ENCODE measurements at regions not wholly inside any gene's neighbourhood (a gene's known extent, or its start where the extent isn't known, plus 50 kb on each side); places are given as distances from the start of the nearest gene placed in this dataset.
A peak's percentile ranks its signal among the peaks of the same experiment; 100 is the strongest.
"Not testable (repeated sequence)": the region's sequence is repeated elsewhere in the genome, so short reads cannot be mapped to it uniquely, and the experiment has no call there.

DNA sequence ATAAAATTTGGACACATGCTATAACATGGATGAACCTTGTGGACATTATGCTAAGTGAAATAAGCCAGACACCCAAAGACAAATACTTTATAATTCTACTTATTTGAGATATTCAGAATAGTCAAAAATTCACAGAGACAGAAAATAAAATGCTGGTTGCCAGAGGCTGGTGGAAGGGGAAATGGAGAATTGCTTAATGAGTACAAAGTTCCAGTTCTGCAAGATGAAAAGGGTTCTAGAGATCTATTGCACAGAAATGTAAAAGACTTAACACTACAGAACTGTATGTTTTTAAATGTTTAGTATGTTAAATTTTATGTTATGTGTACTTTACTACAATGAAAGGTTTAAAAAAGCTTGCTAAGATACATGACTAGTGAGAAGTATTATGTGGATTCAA is 344.8 kb downstream of the CNTN3 start:
- no peak for DNase-seq

DNA sequence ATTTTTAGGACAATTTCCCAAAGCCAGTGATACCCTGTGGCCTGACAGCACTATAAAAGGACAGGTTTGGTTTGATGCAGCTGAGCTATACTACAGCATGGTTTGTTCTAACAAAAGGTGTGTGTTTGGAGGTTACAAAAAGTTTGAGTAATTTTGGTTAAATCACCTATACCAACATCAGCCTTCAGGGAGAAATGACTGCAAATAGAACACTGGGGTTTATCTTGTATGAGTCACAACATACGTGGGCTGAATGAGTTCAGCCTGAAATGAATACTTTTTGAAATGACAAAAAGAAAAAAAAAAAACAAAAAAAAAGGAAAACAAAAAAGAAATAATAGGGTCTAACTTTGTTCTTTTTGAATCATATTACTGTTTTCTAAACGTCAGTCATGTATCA is 345.7 kb downstream of the CNTN3 start:
- DNase-seq: no peak

DNA sequence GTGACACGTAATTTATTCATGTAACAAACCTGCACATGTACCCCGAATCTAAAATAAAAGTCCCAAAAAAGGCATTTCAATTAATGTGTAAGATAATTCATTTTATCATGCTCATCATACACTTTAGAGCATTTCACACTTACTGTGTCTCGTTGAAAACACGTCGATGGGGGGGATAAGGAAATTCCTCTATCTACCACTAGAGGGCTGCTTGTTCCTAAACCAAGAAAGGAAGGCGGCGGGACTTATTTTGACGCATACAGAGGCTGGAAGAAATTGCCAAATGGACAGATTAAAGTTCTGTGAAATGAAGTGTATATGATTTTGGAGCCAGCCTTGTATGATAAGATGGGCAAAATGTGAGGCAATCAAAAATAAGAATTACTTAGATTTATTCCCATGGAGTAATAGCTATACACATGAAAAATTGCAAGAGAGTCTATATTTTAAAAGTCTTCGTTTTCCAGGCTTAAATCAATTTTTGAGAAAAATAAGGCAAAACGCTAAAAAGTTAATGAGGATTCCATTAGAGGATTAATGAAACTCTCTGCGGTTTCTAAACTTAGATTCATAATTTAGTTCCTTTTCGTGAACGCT is 346.8 kb downstream of the CNTN3 start:
- DNase-seq: peak; percentile 1 to 13

DNA sequence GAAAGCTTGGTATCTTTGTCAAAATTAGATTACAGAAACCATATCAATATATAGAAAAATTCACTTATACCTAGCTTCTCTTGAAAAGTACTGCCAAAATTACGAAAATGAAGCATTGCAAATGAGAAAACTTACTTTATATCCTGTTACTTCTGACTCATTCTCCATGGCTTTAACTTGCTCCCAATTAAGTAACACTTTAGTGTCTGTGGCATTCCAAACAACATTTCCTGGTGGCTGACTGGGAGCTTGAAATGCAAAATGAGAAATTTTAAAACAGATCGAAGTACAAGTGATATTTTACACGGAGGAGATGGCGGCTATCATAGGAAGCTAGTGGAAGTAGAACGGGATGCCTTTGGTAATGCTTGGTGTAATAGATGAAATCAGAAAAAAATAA is 347.3 kb downstream of the CNTN3 start:
- DNase-seq: no peak

DNA sequence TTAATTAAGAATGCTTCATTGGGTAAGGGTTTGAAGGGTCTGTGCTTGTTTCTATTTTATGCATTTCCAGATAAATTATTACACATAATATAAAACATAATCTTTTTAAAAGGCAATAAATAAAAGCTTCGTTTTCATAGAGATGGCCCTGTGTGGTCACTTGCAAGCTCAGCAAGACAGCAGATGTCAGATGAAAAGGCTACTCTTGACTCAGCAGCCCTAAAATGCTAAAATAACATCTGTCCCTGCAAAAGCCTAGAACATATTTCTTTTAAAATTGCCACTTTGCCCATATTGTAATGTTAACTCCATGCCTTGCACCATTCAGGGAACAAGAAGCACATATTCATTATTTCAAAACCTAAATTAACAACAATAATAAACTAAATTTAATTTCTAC is 349.4 kb downstream of the CNTN3 start:
- DNase-seq: no peak

DNA sequence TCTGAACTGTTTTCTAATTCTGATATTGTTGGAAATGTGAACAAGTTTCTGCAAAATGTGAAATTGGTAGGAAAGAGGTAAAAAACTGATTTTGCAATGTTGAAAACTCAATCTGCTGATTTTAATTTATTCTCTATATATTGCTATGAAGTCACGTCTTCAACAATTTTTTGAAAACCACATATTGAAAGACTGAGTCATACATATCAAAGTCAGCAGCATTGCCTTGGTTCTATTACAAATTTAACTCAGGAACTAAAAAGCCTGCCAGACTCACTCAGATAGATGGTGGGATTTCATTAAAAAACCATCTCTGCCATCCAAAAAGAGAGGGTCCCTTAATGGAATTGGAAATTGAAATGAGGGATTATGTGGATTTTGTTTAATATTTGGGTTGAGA is 351.4 kb downstream of the CNTN3 start:
- DNase-seq: no peak

DNA sequence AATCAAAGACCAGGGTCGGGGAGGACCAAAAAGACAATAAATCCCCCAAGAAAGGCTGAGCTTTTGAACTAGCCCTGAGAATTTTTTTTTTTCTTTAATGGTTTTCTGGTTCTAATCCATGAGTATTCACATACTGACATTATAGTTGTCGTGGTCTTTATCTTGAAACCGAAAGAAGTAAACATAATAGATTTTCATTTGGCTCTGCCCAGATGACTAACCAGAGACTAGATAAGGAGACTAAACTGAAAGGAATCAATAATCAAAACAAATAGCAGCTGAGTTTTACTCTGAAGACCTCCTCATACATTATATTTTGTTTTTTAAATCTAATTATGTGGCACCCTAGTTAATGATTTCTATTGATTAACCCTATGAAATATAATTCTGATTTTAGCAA is 381.4 kb downstream of the CNTN3 start:
- DNase-seq: no peak

DNA sequence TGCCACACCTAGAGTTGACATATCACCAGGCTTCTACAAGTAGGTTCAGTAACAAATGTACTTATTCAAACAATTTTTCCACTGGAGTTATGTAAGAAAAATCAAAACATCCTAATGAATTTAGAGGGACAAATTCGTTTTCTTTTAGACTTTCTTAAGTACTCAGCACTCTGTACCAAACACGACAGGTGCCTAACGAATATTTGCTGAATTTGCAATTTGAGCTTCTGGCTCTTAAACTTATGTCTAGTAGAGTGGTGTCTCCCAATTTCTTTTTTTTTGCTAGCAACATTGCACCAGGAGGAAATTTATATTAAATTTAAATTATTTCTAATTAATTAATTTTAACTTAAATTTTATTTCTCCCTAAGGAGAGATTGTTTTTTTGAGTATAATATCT is 397.0 kb downstream of the CNTN3 start:
- DNase-seq: no peak

DNA sequence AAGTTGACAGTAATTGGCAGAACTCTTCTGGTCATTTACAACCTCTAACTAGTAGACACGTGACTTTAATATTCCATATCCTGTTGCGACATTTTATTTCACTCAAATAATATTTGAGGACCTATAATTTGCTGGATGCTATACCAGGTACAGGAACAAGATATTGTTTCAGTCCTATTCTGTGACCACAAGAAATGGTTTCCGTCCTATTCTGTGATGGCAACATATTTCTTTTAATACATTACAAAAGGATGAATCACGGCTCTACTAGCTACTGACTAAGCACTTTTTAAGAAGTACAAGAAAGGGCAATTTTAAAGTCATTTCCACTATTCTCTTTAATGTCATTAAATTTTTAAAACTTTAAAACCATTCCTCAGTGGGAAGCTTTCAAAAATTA is 400.2 kb downstream of the CNTN3 start:
- DNase-seq: no peak

DNA sequence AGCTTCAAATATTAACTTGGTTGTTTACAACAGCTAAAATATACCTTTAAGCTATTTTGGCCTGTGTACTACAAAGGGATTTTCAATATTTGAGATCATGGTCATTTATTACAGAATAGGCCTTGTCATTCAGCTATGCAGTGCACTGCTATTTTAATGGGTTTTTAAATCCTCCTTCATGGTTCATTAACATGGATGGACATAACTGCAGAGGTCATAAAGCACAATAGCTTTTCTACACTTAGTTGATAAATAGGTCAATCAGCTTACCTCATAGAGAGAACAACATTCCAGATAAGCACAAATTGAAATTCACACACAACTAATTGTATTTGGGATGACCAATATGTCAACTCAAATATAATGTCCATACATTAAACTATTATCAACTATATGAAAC is 403.7 kb downstream of the CNTN3 start:
- no peak for DNase-seq

DNA sequence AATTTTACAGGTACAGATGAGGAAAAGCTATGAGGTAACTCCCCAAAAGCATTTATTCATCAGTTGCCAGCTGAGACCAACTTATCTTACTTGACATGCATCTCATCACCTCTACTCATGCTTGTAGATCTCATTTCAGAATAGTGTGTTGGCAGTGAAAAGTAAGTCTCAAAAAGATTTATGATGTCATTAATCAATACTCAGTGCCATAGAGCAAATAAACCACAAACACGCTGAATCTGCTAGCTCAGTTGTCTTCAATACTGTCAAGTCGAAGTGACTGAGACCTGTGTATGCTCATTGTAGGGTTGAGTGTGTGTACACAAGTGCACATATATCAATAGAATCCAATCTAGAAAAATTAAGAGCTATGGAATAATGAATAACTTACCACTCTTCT is 413.5 kb downstream of the CNTN3 start:
- no peak for DNase-seq

DNA sequence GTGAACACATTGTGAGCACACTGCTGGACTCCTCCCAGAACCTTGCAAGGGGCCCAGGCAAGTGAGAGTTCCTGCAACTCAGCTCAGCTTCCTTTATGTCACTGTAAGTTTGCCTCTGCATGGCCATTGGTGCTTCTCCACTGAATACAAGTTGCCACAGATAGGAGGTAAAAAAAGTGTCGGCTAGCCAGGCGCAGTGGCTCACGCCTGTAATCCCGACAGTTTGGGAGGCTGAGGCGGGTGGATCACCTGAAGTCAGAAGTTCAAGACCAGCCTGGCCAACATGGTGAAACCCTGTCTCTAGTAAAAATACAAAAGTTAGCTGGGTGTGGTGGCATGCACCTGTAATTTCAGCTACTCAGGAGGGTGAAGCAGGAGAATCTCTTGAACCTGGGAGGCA is 435.8 kb downstream of the CNTN3 start:
- not testable (repeated sequence) for DNase-seq

DNA sequence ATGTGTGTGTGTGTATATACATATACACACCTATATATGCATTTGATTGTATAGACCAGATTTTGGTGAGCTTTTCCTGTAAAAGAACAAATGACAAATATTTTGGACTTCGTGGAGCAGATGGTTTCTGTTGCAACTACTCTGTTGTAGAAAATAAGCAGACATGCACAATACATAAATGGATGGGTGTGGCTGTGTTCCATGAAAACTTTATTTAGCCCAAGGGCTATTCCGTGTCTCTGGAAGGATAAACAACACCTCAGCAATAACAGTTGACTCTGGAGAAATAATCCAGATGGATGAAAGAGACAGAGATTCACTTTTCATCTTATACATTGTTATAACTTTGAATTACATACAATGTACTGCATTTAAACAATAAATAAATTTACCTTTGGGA is 441.4 kb downstream of the CNTN3 start:
- DNase-seq: no peak

DNA sequence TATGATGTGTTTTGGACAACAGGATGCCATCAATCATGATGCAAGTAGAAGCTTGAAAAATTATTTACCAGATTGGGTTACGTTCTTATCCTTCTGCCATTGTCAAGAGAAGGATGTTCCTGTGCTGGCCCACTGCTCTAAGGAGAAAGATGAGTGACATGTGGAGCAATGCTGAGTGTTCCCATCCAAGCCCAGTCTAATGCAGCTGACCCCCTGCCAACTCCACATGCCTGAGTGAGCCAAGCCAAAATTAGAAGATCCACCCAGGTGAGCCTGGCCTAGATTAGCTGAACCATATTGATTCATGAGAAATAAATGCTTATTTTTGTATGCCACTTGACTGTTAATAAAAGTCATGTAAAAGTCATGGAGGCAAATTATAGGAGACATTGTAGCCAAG is 446.5 kb downstream of the CNTN3 start:
- DNase-seq: no peak

DNA sequence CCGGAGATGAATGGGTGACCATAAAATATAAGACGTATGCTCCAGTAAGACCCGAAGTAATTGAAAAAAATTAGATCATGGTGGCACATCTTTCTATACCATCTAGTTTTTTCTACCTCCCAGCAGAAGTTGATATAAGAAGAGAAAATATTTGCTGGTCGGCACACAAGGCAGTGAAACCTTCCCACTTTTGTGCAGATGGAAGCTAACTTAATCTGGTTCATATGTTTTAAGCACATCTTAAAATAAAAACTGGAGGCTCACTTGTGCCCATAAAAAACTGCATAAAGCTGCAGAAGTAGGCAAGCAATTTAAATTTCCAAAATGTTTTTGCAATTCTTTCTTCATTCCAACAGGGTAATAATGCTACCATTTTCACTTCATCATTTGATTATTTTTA is 449.2 kb downstream of the CNTN3 start:
- DNase-seq: no peak

DNA sequence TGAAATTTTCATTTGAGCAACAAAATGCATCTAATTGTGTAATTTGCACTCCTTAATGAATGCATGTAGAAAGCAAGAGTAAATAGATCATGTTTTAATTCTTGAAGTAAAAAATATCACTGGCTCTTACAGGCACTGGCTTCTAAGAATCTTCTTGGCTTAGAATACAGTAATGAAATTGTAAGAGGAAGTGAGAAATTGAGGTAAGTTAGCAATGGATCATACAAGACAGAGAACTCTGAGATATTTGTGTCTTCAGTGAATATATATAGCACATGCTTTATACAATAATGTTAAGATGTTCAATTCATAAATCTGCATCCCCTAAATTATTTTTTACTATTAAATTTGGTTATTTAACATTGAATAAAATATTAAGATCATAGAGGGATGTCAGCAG is 465.0 kb downstream of the CNTN3 start:
- no peak for DNase-seq

DNA sequence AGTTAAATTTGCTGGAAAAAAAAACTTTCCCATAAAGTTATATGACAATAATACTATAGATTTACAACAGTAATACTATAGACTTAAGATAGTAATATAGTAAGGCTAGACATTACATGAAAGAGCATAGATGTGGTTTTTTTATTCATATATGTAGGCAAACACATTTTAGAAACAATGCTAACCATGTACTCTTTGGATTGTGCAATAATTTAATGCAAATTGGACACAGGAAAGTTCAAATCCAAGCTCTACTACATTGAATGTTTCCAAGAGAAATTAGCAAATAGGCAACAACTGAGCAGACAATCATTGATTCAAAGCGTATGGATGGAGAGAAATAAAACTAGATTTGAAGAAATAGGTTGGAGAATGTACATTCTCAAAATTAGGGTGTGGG is 469.2 kb downstream of the CNTN3 start:
- no peak for DNase-seq

DNA sequence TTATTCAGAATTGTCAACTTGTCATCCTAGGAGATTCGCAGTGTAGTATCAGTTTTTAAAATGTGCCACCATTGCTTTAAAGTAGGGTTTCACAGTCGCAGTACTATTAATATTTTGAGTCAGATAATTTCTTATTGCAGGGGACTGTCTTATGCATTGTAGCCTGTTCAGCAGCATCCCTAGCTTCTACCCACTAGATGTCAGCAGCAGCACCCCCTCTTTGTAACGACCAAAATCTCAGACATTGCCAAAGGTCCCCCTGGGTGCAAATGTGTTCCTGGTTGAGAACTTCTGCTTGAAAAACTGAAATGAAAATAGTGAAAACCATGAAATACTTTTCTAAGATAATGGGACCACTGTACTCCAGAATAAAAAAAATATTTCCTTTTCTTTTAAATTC is 474.8 kb downstream of the CNTN3 start:
- peak in 1 of 2 experiments; percentile 13 for DNase-seq

DNA sequence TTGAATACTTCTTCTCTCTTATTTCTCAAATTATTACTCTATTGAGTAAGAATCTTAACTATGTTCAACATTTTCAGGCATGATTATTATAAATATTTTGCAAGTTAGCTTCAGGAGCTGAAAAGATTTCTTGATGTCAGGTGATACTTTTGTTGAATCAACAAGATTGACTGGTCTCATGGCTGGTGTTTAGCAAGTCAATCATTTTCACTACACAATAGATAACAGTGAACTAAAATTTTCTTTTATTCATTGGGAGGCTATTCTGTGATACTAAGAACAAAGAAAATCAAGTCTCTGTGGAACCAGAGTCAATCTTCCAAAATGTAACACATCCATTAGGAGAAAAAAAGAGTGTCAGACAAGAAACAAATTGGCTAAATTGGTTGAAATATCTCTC is 476.7 kb downstream of the CNTN3 start:
- DNase-seq: no peak

DNA sequence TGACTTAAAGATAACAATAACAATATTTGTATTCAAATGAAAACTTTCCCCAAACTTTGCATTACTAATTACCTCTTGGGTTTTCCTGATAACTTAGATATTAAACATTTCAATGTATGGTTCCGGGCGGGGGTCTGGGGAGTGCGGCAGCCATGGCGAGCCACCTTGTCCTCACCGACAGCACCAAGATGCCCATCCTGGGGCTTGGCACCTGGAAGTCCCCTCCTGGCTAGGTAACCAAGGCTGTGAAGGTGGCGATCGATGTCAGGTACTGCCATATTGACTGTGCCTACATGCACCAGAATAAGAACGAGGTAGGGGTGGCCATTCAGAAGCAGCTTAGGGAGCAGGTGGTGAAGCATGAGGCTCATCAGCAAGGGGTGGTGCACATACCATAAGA is 478.7 kb downstream of the CNTN3 start:
- DNase-seq: no peak

DNA sequence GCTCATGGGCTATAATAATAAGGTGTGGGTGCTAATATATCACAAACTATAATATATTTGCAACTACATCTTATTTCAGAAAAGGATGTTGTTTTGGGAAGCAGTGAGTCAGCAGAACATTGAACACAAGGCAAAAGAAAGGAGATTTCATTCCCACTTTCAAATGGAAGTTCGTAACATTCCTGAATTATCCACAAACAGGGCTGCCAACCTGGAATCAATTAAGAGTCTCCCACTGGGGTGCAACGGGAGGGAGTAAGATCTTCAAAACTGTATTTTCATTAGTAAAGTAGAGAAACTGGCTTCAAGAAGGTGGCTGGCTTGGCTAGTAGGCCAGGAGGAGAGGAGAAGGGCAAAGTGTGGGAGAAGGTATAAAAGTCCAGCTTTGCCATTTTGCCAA is 479.6 kb downstream of the CNTN3 start:
- no peak for DNase-seq

DNA sequence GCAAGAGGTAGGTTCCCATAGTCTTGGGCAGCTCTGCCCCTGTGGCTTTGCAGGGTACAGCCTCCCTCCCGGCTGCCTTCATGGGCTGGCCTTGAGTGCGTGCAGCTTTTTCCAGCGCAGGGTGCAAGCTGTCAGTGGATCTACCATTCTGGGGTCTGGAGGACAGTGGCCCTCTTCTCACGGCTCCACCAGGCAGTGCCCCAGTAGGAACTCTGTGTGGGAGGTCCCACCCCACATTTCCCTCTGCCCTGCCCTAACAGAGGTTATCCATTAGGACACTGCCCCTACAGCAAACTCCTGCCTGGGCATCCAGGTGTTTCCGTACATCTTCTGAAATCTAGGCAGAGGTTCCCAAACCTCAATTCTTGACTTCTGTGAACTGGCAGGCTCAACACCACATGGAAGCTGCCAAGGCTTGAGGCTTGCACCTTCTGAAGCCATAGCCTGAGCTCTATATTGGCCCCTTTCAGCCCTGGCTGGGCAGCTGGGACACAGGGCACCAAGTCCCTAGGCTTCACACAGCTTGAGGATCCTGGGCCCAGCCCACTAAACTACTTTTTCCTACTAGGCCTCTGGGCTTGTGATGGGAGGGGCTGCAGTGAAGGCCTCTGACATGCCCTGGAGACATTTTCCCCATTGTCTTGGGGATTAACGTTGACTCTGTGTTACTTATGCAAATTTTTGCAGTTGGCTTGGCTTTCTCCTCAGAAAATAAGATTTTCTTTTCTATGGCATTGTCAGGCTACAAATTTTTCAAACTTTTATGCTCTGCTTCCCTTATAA is 482.7 kb downstream of the CNTN3 start:
- DNase-seq: not testable (repeated sequence)

DNA sequence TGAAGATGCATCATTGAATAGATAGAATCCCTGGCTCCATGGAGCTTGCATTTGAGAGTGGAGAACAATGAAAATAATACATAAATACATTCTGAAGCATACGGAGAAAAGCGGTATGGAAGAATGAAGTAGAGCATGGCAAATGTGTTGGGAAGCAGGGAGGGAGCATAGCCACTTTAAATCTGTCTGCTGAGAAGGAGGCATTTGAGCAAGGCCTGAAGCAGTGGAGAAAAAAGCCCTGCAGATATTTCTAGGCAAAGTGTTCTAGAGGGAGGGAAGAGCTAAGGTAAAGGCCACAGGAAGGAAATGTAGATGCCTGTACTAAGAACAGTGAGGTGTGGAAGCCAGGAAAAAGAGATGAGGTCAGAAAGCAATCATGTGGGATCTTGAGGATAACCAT is 484.8 kb downstream of the CNTN3 start:
- DNase-seq: no peak

DNA sequence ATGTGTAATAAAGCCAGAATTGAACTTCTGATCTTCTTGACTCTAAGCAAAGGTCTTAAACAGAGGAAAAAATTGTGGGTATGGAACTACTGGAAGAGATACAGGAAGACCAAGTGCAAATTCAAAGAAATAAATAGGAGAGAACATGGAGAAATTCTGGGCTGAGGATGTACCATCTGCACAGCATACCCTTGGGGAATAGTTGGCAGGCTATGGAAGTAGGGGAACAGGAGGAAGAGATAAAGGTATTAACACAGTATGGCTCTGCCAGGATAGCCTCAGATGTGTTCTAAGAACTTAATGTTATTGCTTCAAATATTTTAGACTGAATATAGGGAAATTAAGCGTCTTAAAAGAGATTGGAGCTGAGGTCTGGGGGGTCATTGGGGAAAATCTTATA is 485.4 kb downstream of the CNTN3 start:
- no peak for DNase-seq

DNA sequence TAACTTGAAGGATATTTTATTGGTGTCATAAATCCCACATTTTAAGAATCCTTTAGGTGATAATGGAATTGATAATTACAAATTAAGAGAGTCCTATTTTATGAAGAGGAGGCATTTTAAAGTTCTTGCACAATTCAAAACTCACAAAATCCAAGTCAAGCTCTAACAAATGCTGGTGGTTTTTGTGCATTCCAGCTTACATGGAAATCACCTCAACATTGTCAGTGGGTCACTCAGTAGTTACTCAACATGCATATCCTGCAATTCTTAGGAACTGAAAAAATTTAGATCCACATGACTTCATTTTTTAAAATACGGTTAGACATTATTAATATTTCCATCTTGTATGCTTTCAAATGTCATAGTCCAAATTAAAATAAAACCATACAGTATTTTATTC is 487.2 kb downstream of the CNTN3 start:
- DNase-seq: no peak

Data from NCI-H2081 (cell line).